ENCODE measurements at regions not wholly inside any gene's neighbourhood (a gene's known extent, or its start where the extent isn't known, plus 50 kb on each side); places are given as distances from the start of the nearest gene placed in this dataset.

DNA sequence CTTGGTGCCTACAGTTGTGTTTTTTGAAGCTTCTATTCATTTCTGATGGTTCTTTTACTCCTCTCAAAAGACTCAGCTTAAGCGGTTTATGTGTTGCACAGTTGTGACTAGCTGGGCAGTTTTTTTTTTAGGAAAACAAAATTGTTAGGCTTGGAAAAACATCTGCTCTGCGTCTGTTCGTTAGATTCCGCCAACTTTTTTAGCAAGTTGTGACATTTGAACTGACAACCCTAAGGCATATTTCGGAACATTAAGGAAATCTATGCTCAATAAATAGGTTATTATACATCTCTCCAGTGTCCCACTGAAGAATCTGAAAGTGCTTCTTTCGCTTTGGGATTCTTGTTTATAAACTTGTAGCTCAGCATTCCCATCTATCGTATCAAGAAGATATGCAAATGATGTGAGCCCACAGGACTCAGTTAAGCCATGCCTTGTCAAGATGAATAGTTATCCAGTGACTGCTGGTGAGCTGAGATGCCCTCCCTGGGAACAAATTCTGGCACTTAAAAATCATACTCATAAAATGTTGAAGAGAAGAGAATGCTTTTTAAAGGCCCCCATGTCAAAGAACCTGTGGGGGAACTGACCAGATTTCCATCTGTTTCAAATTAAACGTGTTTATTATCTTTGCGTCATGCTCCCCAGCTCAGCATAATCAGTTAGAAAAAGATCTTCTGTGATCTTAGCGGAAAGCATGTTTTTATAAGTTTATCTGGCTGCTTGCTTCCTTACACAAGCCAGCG, 109.0 kb upstream of the FAM20A start:
- H3K9me3 Mint-ChIP-seq: no peaks in the 10 kb centered on the region
- ATAC-seq (replicated peaks) (no peak), DNase-seq (no peak)
- no peak overlapping the region for H3K27ac Mint-ChIP-seq
- H3K27me3 Mint-ChIP-seq: peaks cover 0 to 17% of the 10 kb centered on the region in 2 donors
- H3K4me1 Mint-ChIP-seq: no peaks in the 10 kb centered on the region
- no peaks in the 10 kb centered on the region for H3K36me3 Mint-ChIP-seq
- H3K4me3 Mint-ChIP-seq: no peak overlapping the region

DNA sequence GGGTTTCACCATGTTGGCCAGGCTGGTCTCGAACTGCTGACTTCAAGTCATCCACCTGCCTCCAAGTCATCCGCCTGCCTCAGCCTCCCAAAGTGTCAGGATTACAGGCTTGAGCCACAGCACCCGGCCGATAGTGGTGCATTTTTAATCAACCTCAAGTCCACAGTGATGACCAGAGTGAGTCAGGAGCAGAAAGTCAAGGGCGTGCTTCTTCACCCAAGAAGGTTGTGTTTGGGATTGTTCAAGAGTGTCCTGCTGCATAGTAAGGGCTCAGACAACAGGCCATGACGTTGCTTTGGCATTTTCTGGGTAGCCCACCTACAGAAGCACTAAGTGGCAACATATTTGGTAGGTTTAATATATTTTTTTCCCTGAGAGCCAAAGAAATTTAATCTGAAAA, 108.3 kb upstream of the FAM20A start:
- DNase-seq (no peak), ATAC-seq (replicated peaks) (no peak)
- Mint-ChIP-seq H3K9me3 (no peaks in the 10 kb centered on the region), H3K36me3 (no peaks in the 10 kb centered on the region), H3K27me3 (peaks cover 0 to 17% of the 10 kb centered on the region in 2 donors), H3K4me1 (no peaks in the 10 kb centered on the region), H3K4me3 (no peak overlapping the region), H3K27ac (no peak overlapping the region)

DNA sequence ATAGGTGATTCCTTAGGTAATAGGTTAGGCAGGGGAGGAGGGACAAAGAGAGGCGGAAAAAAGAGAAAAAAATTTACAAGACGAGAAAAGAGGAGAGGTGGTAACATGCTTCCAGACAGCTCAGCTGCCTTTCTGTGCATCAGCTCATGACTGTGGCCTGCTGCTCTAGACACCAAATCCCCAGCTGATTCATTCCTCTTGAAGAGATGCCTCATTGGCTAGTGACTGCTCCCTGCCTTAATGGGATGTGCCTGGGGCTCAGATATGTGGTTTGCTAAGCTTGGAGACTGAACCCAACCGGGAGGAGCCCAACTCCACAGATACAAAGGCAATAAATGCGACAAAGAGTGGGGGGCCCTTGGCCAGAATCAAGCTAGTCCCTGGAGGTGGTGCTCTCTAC, 105.9 kb upstream of the FAM20A start:
- H3K36me3 Mint-ChIP-seq: no peaks in the 10 kb centered on the region
- no peak overlapping the region for H3K27ac Mint-ChIP-seq
- no peak overlapping the region for H3K4me3 Mint-ChIP-seq
- peaks cover 8 to 23% of the 10 kb centered on the region in 2 donors for H3K27me3 Mint-ChIP-seq
- peaks cover 0 to 2% of the 10 kb centered on the region in 2 donors for H3K9me3 Mint-ChIP-seq
- DNase-seq (no peak), ATAC-seq (replicated peaks) (no peak)
- no peaks in the 10 kb centered on the region for H3K4me1 Mint-ChIP-seq

DNA sequence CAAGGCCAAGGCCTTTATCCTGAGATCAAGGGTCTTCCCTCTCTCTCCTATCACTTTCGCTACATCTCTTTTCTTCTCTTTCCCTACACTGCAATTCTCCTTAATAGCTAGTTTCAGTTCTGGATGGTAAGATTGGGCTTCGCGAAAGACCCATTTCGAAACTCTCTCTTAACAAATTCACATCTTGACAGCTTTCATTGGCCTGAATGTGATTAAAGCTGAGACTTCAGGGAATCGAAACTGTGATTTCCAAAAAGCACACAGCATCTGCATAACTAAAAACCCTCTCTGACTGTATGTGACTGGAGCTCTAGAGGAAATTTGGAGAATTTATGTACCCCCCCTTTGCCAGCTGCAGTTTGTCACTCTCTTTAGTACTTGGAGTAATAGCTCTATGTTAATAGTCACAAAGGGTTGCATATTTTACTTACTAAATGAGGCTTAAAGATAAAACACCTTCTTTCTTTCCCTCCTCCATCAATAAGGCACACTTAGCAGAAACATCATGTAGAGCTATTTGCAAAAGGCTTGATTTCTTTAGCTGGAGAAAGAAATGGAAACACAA, 105.3 kb upstream of the FAM20A start:
- Mint-ChIP-seq H3K27me3 (peaks cover 8 to 17% of the 10 kb centered on the region in 2 donors), H3K4me1 (no peaks in the 10 kb centered on the region), H3K4me3 (no peak overlapping the region), H3K9me3 (peaks cover 0 to 2% of the 10 kb centered on the region in 2 donors), H3K36me3 (no peaks in the 10 kb centered on the region), H3K27ac (no peak overlapping the region)
- no peak for ATAC-seq (replicated peaks)
- no peak for DNase-seq

DNA sequence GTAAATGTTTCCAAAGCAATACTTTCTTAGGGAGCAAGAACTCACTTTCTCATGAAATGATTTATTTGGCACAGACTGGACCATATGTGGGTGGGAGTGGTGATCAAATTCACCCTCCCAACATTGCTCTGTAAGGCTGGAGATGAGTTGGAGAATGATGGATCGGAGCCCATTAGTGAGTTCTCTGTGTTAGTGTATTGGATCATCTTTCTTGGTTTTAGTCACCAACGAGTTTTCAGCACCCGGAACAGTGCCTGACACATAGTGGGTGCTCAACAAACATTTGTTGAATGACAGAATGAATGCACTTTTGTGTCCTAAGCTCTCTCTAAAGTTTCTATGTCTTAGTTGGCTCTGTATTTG, 104.5 kb upstream of the FAM20A start:
- Mint-ChIP-seq H3K9me3 (peaks cover 0 to 2% of the 10 kb centered on the region in 2 donors), H3K36me3 (no peaks in the 10 kb centered on the region), H3K4me1 (no peaks in the 10 kb centered on the region), H3K27ac (no peak overlapping the region), H3K27me3 (peaks cover 8 to 10% of the 10 kb centered on the region in 2 donors), H3K4me3 (no peak overlapping the region)
- no peak for DNase-seq
- no peak for ATAC-seq (replicated peaks)

DNA sequence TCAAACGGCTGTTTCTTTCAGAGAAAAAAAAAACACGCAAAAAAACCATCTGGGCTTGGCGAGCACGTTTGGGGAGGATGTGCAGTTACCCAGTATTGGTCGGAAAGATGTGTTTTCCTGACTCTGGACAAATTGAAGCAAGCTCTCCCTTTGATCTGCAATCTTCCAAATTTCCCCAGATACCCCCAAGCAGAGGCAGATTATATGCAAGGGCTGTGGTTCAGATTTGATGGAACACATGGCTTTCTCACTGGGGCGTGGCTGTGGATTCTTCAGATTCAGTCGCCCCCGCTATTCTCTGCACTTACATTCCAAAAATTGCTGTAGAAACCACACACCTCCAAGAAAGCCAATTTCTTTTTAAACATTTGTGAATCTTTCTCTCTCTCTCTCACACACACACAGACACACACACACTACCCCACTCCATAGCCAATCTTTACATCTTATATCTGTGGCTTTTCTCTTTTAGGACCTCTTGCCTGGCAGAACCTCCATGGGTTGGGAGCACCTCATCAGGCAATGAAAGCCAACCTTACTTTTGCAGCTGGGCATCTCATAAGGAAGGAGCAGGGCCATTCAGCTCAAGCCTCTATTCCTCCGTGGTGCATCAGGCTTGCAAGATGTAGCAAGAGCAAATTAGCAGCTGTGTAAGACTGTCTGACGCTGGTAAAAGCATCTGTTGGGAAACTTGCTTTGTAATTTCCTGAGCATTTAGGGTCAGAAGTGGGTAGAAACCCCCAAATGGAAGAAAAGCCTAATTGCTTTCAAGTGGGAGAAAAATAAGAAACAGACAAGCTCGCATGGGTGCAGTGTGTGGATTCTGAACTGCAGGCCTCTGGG, 103.9 kb upstream of the FAM20A start:
- no peak for ATAC-seq (replicated peaks)
- H3K4me1 Mint-ChIP-seq: no peaks in the 10 kb centered on the region
- no peaks in the 10 kb centered on the region for H3K36me3 Mint-ChIP-seq
- H3K4me3 Mint-ChIP-seq: no peak overlapping the region
- no peak overlapping the region for H3K27ac Mint-ChIP-seq
- H3K27me3 Mint-ChIP-seq: peaks cover 8 to 10% of the 10 kb centered on the region in 2 donors
- H3K9me3 Mint-ChIP-seq: peaks cover 0 to 2% of the 10 kb centered on the region in 2 donors
- DNase-seq: no peak

GRCh38 chr17:68701046-68701445, 99.9 kb upstream of the FAM20A start:
- Mint-ChIP-seq H3K27me3 (peaks cover 6 to 13% of the 10 kb centered on the region in 2 donors), H3K36me3 (no peaks in the 10 kb centered on the region), H3K4me3 (no peak overlapping the region), H3K9me3 (peaks cover 0 to 2% of the 10 kb centered on the region in 2 donors), H3K4me1 (no peaks in the 10 kb centered on the region), H3K27ac (no peak overlapping the region)
- ATAC-seq (replicated peaks): no peak
- DNase-seq: no peak

GRCh38 chr17:68700421-68700820, 99.3 kb upstream of the FAM20A start:
- Mint-ChIP-seq H3K4me1 (no peaks in the 10 kb centered on the region), H3K9me3 (peaks cover 0 to 2% of the 10 kb centered on the region in 2 donors), H3K27ac (no peak overlapping the region), H3K27me3 (peaks cover 11 to 19% of the 10 kb centered on the region in 2 donors), H3K36me3 (no peaks in the 10 kb centered on the region), H3K4me3 (no peak overlapping the region)
- ATAC-seq (replicated peaks) (no peak), DNase-seq (no peak)

DNA sequence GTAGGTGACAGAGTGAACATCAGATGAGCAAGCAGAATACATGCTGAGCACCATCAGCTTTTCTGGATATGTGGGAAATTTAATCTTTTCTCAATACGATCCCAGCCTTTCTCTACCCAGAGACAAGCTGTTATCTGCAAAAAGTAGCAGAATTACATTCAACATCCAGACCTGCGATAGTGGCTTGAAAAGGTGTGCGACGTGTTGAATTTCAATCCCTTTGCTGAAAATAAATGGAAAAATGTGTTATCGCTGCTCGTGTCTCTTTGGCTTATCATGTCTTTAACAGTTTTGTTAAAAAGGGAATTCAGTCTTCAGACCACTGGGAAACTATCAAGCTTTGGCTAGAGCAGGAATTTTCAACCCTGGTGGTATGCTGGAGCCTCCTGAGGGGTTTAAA, 98.8 kb upstream of the FAM20A start:
- H3K27me3 Mint-ChIP-seq: peaks cover 11 to 19% of the 10 kb centered on the region in 2 donors
- H3K36me3 Mint-ChIP-seq: no peaks in the 10 kb centered on the region
- no peak overlapping the region for H3K4me3 Mint-ChIP-seq
- ATAC-seq (replicated peaks) (no peak), DNase-seq (no peak)
- H3K27ac Mint-ChIP-seq: no peak overlapping the region
- peaks cover 0 to 2% of the 10 kb centered on the region in 2 donors for H3K9me3 Mint-ChIP-seq
- H3K4me1 Mint-ChIP-seq: no peaks in the 10 kb centered on the region

DNA sequence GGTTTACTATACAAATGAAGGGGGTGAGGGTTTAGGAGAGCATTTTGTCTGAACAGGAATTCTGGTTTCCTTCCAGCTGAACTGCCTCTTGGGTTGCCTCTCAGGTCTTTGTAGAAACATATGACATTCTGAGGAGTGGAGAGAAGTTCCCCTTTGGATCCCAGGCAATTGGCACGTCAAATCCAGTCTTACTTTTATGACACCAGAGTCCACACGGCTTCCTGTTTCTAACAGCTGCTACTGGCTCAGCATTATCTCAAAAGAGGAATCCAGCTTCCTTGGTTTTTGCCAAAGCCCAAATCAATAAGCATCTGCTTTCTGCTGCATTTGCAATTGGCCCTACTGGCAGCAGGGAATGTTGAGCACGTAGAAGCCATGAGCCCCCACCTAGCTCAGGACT, 97.6 kb upstream of the FAM20A start:
- no peaks in the 10 kb centered on the region for H3K4me1 Mint-ChIP-seq
- ATAC-seq (replicated peaks): no peak
- no peak for DNase-seq
- peaks cover 11 to 16% of the 10 kb centered on the region in 2 donors for H3K27me3 Mint-ChIP-seq
- no peak overlapping the region for H3K27ac Mint-ChIP-seq
- no peak overlapping the region for H3K4me3 Mint-ChIP-seq
- peaks cover 0 to 2% of the 10 kb centered on the region in 2 donors for H3K9me3 Mint-ChIP-seq
- no peaks in the 10 kb centered on the region for H3K36me3 Mint-ChIP-seq

DNA sequence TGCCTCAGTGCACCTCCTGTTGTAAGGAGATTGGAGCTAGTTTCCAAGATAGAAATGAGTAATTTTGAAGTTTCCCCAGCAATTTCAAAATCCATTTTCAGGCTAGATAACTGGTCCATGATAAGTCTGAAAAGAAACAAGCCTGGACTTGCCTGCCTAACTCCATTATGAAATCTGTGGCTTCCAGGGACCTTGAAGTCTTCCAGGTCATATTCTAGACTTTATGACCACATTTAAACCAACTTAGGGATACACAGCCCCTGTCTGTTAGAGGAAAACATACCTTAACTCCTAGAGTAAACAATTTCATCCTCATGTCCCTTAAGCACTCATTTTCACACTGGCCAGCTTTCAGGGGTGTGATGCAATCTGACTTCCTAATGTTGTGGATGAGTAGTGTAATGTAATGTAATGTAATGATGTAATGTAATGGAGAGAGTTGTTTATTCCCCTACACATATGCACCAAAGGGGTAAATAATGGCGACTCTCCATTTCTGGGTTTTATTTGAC, 96.7 kb upstream of the FAM20A start:
- ATAC-seq (replicated peaks) (no peak), DNase-seq (no peak)
- H3K4me1 Mint-ChIP-seq: no peaks in the 10 kb centered on the region

DNA sequence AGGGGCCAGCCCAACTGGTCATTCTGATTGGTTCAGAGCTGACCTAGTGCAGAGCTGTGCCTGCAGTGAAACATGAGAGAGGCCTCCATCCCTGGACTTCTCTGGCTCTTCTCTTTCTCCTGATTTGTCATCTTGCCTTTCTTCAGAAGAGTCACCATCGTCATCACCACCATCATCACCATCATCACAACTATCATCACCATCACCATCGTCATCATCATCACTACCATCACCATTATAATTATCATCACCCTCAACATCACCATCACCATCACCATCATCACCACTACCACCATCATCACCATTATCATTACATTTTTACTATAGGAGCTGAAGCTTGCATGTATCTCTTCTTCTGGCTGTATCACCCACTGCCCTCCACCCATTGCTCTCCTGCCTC, 94.5 kb upstream of the FAM20A start:
- Mint-ChIP-seq H3K27ac (no peak overlapping the region), H3K4me1 (no peaks in the 10 kb centered on the region), H3K4me3 (no peak overlapping the region), H3K27me3 (peaks cover 5 to 11% of the 10 kb centered on the region in 2 donors), H3K36me3 (no peaks in the 10 kb centered on the region), H3K9me3 (no peaks in the 10 kb centered on the region)
- no peak for ATAC-seq (replicated peaks)
- DNase-seq: no peak

More for the DNA sequence above, 96.7 kb upstream of the FAM20A start:
- Mint-ChIP-seq H3K4me3 (no peak overlapping the region), H3K27ac (no peak overlapping the region), H3K27me3 (peaks cover 8 to 11% of the 10 kb centered on the region in 2 donors), H3K9me3 (no peaks in the 10 kb centered on the region), H3K36me3 (no peaks in the 10 kb centered on the region)

DNA sequence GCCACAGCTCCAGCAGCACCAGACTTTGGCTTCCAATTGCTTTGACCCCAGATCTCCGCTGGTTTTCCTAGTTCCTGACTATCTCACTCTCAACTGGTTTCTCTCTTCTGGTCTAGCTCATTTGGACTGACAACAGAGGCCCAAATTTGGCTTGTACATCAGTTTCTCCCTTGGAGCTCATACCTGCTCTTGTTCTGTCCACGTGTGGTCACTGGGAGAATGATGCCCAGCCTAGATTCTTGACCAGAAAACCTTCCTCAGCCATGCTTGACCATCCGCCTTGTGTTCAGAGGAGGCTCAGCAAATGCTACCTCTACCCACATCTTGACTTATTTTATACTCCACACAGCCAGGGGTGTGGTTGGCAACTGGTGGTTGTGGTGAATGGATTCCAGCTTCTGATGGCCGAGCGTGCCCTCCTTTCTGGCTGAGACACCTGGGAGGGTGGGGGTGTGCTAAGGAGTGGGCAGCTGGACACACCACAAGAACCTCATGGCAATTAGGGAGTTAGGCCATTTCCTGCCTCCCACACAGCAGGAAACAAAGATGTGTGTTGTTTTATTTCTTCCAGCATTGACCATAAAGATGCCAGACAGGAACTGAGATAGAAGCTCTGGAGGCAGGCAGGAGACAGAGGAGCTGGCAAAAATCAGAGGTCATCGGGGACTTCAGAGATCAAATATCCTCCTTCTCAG, 93.8 kb upstream of the FAM20A start:
- H3K36me3 Mint-ChIP-seq: no peaks in the 10 kb centered on the region
- H3K4me1 Mint-ChIP-seq: no peaks in the 10 kb centered on the region
- H3K9me3 Mint-ChIP-seq: no peaks in the 10 kb centered on the region
- H3K27ac Mint-ChIP-seq: no peak overlapping the region
- no peak overlapping the region for H3K4me3 Mint-ChIP-seq
- DNase-seq (no peak), ATAC-seq (replicated peaks) (no peak)
- peaks cover 5 to 11% of the 10 kb centered on the region in 2 donors for H3K27me3 Mint-ChIP-seq

DNA sequence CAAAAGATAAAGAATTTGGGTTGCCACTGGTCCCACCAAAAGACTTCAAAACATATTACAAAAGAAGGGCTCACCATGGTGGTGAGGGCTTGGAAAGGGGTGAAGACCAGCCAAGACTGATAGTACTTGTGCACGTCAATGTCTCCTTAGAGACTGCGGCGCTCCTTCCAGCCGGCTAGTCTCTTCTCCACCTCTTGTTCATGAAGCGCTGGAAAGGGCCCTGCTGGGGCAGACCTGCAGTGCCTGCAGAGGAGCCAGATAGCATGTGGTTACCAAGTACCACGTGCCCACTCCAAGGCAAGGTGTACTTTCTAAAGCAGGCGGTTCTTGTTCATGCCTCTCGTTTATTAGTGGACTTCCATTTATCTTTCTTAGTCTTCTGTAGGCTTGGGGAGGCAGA, 92.7 kb upstream of the FAM20A start:
- Mint-ChIP-seq H3K4me1 (no peaks in the 10 kb centered on the region), H3K4me3 (no peak overlapping the region), H3K36me3 (no peaks in the 10 kb centered on the region), H3K27me3 (peaks cover 5 to 11% of the 10 kb centered on the region in 2 donors), H3K27ac (no peak overlapping the region), H3K9me3 (no peaks in the 10 kb centered on the region)
- ATAC-seq (replicated peaks) (no peak), DNase-seq (no peak)
